ENCODE measurements at regions not wholly inside any gene's neighbourhood (a gene's known extent, or its start where the extent isn't known, plus 50 kb on each side); places are given as distances from the start of the nearest gene placed in this dataset.

- ATAC-seq (ENCODE audit: insufficient number of reproducible peaks, low FRiP score, low read depth): no peak
- TF ChIP-seq CTCF (IDR thresholded peaks at IDR 0.05): no peak
Measured at GRCh38 chr3:187970106-187970505, 183.9 kb upstream of the LPP start.

GRCh38 chr3:187971629-187972028 is 182.3 kb upstream of the LPP start:
- ATAC-seq (ENCODE audit: insufficient number of reproducible peaks, low FRiP score, low read depth): no peak
- H3K9me3 ChIP-seq: no peaks in the 10 kb centered on the region
- H3K27ac ChIP-seq: no peak overlapping the region
- no peaks in the 10 kb centered on the region for H3K27me3 ChIP-seq (replicated peaks; ENCODE audit: insufficient read depth)
- TF ChIP-seq CTCF (IDR thresholded peaks at IDR 0.05): no peak
- H3K4me3 ChIP-seq: no peak overlapping the region
- DNase-seq (ENCODE audit: low spot score): no peak
- no peaks in the 10 kb centered on the region for H3K4me1 ChIP-seq (ENCODE audit: control insufficient read depth in 1 of 2, low read depth in 2 of 2)
- H3K36me3 ChIP-seq: no peaks in the 10 kb centered on the region

More at GRCh38 chr3:187970106-187970505, 183.9 kb upstream of the LPP start:
- Histone ChIP-seq H3K9me3 (no peaks in the 10 kb centered on the region), H3K27ac (no peak overlapping the region), H3K36me3 (no peaks in the 10 kb centered on the region), H3K4me3 (no peak overlapping the region), H3K27me3 (replicated peaks; ENCODE audit: insufficient read depth) (no peaks in the 10 kb centered on the region), H3K4me1 (ENCODE audit: control insufficient read depth in 1 of 2, low read depth in 2 of 2) (no peaks in the 10 kb centered on the region)
- DNase-seq (ENCODE audit: low spot score): no peak

- H3K27me3 ChIP-seq (replicated peaks; ENCODE audit: insufficient read depth): no peaks in the 10 kb centered on the region
- no peak overlapping the region for H3K4me3 ChIP-seq
- no peak overlapping the region for H3K27ac ChIP-seq
- ATAC-seq (ENCODE audit: insufficient number of reproducible peaks, low FRiP score, low read depth): no peak
- no peaks in the 10 kb centered on the region for H3K36me3 ChIP-seq
- DNase-seq (ENCODE audit: low spot score): no peak
- no peak for TF ChIP-seq CTCF (IDR thresholded peaks at IDR 0.05)
- no peaks in the 10 kb centered on the region for H3K9me3 ChIP-seq
- H3K4me1 ChIP-seq (ENCODE audit: control insufficient read depth in 1 of 2, low read depth in 2 of 2): no peaks in the 10 kb centered on the region
Measured at GRCh38 chr3:187972454-187972853, 181.5 kb upstream of the LPP start.

GRCh38 chr3:187973977-187974870 is 179.7 kb upstream of the LPP start:
- no peak for ATAC-seq (ENCODE audit: insufficient number of reproducible peaks, low FRiP score, low read depth)

More at GRCh38 chr3:187973977-187974870, 179.7 kb upstream of the LPP start:
- H3K9me3 ChIP-seq: peaks cover 4% of the 10 kb centered on the region
- no peaks in the 10 kb centered on the region for H3K27me3 ChIP-seq (replicated peaks; ENCODE audit: insufficient read depth)
- no peaks in the 10 kb centered on the region for H3K4me1 ChIP-seq (ENCODE audit: control insufficient read depth in 1 of 2, low read depth in 2 of 2)
- no peak for TF ChIP-seq CTCF (IDR thresholded peaks at IDR 0.05)
- no peaks in the 10 kb centered on the region for H3K36me3 ChIP-seq
- no peak overlapping the region for H3K4me3 ChIP-seq
- H3K27ac ChIP-seq: no peak overlapping the region
- DNase-seq (ENCODE audit: low spot score): no peak
